Body of pancreas (tissue), 4 donors: ENCODE measurements at regions not wholly inside any gene's neighbourhood (a gene's known extent, or its start where the extent isn't known, plus 50 kb on each side); places are given as distances from the start of the nearest gene placed in this dataset.
A peak's percentile ranks its signal among the peaks of the same experiment; 100 is the strongest.

ENCODE experiments used
- ATAC-seq: fragments of 150-250 bp; one replicate; pipeline ENCODE4 v1.9.1; 2016
- DNase-seq, 4 donors: peaks; one replicate each; pipeline ENCODE4 v3.0.0-alpha.2; 2019
- H3K27ac ChIP-seq, 4 donors: fragments of 200-600 bp; sonication (generic); 1 replicate in 3 of 4; 2 replicates in 1 of 4; pipeline versions ENCODE4 v1.5.1 to v1.6.1; 2016 to 2019; ENCODE audit warnings: mild to moderate bottlenecking in 1 of 4, mixed read lengths in 1 of 4, moderate library complexity in 1 of 4
- H3K27me3 ChIP-seq, 2 donors: fragments of 200-600 bp; sonication (generic); one replicate each; pipeline ENCODE4 v1.6.0; 2016; ENCODE audit warnings: mild to moderate bottlenecking in 1 of 2
- H3K36me3 ChIP-seq, 2 donors: fragments of 200-600 bp; sonication (generic); replicated peaks in 1 of 2; 2 replicates each; pipeline ENCODE4 v1.5.1; 2016; ENCODE audit warnings: low read depth in 2 of 2; ENCODE audit not compliant: insufficient read depth in 1 of 2
- H3K4me1 ChIP-seq: fragments of 200-600 bp; sonication (generic); one replicate; pipeline ENCODE4 v1.6.0; 2016
- H3K4me3 ChIP-seq, 2 donors: fragments of 200-600 bp; sonication (generic); 1 replicate in 1 of 2; 2 replicates in 1 of 2; pipeline ENCODE4 v1.5.1; 2016 to 2019
- H3K9me3 ChIP-seq, 3 donors: fragments of 200-600 bp; sonication (generic); 1 replicate in 2 of 3; 2 replicates in 1 of 3; pipeline ENCODE4 v1.5.1; 2016
- POLR2A ChIP-seq, 3 donors: fragments of 450-650 bp; IDR thresholded peaks; one replicate each; pipeline ENCODE4 v1.6.1; 2016; ENCODE audit warnings: antibody characterized with exemption in 3 of 3, mild to moderate bottlenecking in 2 of 3
- WGBS, 2 donors: methylation state at CpG; one replicate each; pipeline ENCODE4 v1.1.5; 2017; 5-methylcytosine and 5-hydroxymethylcytosine counted together
- intact Hi-C: fragments of 100-400 bp; cut with DNase I; formaldehyde crosslinking; loops from one replicate; pipeline ENCODE4 v1.15.1; 2023
- TF ChIP-seq, protein P1 (sequence below), 7 experiments: fragments of 450-650 bp in 4 of 7; fragments of 200-600 bp in 3 of 7; sonication (generic) in 3 of 7; IDR thresholded peaks; one replicate each; pipeline ENCODE4 v1.5.1; 2016 to 2019; ENCODE audit warnings: antibody characterized with exemption in 7 of 7

DNA sequence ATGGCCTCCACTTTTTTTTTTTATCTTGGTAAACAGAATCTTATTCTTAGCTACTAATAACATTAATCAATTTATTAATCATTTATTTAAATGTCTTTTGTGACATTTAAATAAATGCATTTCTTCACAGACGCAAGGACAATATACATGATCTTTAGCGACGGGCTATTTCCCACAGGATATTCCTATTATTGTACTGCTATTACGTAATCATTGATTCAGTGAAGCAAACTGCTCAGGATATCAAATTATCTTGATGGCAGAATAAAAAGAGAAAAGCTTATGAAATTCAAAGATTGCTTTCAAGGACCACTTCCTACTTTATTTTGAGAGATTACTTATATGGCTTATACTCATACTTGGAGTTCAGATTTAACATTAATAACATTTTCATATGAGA is 114.1 kb downstream of the FAM9B start:
- WGBS, 2 donors = 71 to 75% methylated on average over 4 of the region's 4 CpGs
- Histone ChIP-seq H3K27me3 (no peaks in the 10 kb centered on the region), H3K4me3 (no peak overlapping the region), H3K9me3 (no peaks in the 10 kb centered on the region), H3K27ac (no peak overlapping the region), H3K36me3 (no peaks in the 10 kb centered on the region), H3K4me1 (no peaks in the 10 kb centered on the region)
- intact Hi-C loops = no loop called here
- no peak for DNase-seq
- TF ChIP-seq POLR2A (IDR thresholded peaks at IDR 0.05) = no peak
- TF ChIP-seq, protein P1, sequence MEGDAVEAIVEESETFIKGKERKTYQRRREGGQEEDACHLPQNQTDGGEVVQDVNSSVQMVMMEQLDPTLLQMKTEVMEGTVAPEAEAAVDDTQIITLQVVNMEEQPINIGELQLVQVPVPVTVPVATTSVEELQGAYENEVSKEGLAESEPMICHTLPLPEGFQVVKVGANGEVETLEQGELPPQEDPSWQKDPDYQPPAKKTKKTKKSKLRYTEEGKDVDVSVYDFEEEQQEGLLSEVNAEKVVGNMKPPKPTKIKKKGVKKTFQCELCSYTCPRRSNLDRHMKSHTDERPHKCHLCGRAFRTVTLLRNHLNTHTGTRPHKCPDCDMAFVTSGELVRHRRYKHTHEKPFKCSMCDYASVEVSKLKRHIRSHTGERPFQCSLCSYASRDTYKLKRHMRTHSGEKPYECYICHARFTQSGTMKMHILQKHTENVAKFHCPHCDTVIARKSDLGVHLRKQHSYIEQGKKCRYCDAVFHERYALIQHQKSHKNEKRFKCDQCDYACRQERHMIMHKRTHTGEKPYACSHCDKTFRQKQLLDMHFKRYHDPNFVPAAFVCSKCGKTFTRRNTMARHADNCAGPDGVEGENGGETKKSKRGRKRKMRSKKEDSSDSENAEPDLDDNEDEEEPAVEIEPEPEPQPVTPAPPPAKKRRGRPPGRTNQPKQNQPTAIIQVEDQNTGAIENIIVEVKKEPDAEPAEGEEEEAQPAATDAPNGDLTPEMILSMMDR (IDR thresholded peaks at IDR 0.05) = no peak
- ATAC-seq = no peak

DNA sequence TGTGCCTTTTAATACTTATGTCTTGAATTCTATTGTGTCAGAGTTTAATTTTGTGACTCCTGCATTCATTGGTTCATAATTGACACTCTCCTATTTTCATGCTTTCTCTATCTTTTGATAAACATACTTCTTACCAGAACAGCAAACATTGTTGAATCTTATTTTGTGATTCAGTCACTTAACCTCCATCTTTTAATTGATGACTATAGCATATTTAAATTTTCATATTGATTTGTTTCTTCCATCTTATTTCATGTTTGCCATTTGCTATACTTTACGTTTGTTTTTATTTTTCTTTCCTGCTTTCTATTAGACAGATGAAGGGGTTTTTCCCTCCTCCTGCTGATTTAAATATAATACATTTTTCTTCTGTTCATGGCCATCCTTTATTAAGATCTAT is 115.5 kb upstream of the FAM9A start:
- H3K27me3 ChIP-seq = no peaks in the 10 kb centered on the region
- no peaks in the 10 kb centered on the region for H3K4me1 ChIP-seq
- ATAC-seq (no peak), DNase-seq (no peak)
- no peaks in the 10 kb centered on the region for H3K36me3 ChIP-seq
- TF ChIP-seq, protein P1 (IDR thresholded peaks at IDR 0.05) = no peak
- no peak for TF ChIP-seq POLR2A (IDR thresholded peaks at IDR 0.05)
- no peak overlapping the region for H3K4me3 ChIP-seq
- no peak overlapping the region for H3K27ac ChIP-seq
- WGBS, 2 donors = 42 to 67% methylated on average over 1 of the region's 1 CpG
- no peaks in the 10 kb centered on the region for H3K9me3 ChIP-seq
- intact Hi-C loops = no loop called here

DNA sequence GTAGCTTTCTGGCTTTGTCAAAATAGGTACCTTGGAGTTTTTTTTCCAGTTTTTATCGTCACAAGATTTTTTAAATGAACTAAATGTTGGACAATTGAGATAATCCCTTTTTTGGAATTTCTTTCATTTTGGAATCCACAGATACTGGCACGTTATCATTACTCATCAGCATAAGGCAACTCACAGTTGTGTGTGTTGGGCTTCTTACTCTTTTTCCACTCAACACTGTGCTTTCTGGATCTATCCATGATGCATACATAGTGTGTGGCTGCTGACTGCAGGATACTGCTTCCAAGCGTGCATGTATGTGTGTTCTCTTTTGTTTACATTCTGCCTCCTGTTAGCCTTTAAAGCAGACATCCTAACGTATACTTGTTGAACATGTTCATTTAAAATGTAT is 113.5 kb upstream of the FAM9A start:
- H3K4me3 ChIP-seq = no peak overlapping the region
- intact Hi-C loops = no loop called here
- ATAC-seq = no peak
- no peaks in the 10 kb centered on the region for H3K9me3 ChIP-seq
- WGBS, 2 donors = 50 to 56% methylated on average over 4 of the region's 4 CpGs
- TF ChIP-seq, protein P1 (IDR thresholded peaks at IDR 0.05) = no peak
- TF ChIP-seq POLR2A (IDR thresholded peaks at IDR 0.05) = no peak
- no peaks in the 10 kb centered on the region for H3K36me3 ChIP-seq
- H3K27ac ChIP-seq = no peak overlapping the region
- H3K27me3 ChIP-seq = no peaks in the 10 kb centered on the region
- DNase-seq = no peak
- H3K4me1 ChIP-seq = no peaks in the 10 kb centered on the region

DNA sequence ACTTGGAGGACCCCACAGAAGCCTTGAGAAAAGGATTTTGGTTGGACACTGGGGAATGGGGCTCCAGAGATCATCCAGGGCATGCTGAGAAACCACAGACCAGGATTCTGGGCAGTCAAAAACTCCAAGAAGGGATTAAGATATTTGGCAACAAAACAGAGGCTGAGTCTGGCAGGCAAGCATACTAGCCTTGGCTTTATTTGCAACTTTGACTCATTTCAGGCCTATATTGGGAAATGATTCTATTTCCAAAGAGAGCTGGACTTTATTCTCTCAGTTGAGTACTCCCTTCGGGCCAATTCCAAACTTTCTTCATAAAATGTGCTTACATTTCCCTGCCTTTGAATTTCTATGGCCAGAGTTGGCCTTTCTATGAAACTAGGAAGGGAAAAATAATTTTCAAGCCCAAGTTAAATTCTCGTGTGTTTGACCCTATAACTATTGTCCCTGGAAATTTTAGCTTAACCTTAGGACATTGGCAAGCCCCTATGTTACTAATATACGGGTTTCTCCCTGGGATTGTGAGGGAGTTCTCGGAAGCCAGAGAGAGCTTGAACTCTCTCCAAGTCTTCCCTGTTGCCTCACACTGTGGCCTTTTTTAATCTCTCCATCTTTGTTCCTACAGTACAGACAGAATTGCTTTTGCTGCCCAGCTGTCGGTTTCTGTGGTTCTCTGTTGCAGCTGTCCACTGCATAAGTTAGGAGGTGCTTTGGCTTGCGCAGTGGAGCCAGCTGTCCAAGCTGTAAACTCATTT is 112.6 kb upstream of the FAM9A start:
- Histone ChIP-seq H3K4me1 (no peaks in the 10 kb centered on the region), H3K27me3 (no peaks in the 10 kb centered on the region), H3K9me3 (no peaks in the 10 kb centered on the region), H3K4me3 (no peak overlapping the region), H3K27ac (no peak overlapping the region), H3K36me3 (no peaks in the 10 kb centered on the region)
- WGBS, 2 donors = 65 to 67% methylated on average over 4 to 6 of the region's 6 CpGs
- no peak for TF ChIP-seq POLR2A (IDR thresholded peaks at IDR 0.05)
- TF ChIP-seq, protein P1 (IDR thresholded peaks at IDR 0.05) = no peak
- peak in 1 of 4 donors; percentile 15 for DNase-seq
- ATAC-seq = no peak
- intact Hi-C loops = no loop called here

DNA sequence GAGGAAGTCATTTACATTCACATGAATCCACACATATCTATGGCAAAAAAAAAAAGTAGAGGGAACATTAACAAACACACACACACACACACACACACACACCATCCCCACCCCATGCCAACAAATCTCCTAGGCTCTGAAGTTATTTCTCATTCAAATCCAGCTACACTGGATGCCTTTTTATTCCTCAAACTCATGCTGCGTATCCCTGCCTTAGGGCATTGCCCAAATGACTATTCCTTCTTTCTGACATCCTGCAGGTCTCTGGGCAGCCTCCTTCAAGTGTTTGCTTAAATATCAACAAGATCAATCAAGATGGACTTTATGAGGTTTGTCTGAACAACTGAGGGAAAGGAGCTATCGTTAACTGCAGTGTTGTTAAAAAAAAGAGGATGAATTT is 106.5 kb upstream of the FAM9A start:
- TF ChIP-seq POLR2A (IDR thresholded peaks at IDR 0.05) = no peak
- TF ChIP-seq, protein P1 (IDR thresholded peaks at IDR 0.05) = no peak
- intact Hi-C loops = no loop called here
- Histone ChIP-seq H3K9me3 (no peaks in the 10 kb centered on the region), H3K27me3 (no peaks in the 10 kb centered on the region), H3K4me1 (no peaks in the 10 kb centered on the region), H3K27ac (no peak overlapping the region), H3K36me3 (no peaks in the 10 kb centered on the region), H3K4me3 (no peak overlapping the region)
- ATAC-seq (no peak), DNase-seq (no peak)
- 61 to 74% methylated on average over 2 of the region's 2 CpGs for WGBS, 2 donors
